H9 (cell line): ENCODE measurements at regions not wholly inside any gene's neighbourhood (a gene's known extent, or its start where the extent isn't known, plus 50 kb on each side); places are given as distances from the start of the nearest gene placed in this dataset.

Experiments
- DNase-seq: peaks from one replicate; pipeline ENCODE4 v3.0.0-alpha.2; 2017
- H2AFZ ChIP-seq: one replicate; pipeline ENCODE4 v1.6.1; 2013; ENCODE audit warnings: mild to moderate bottlenecking, low read length, control low read depth, moderate library complexity
- H2AK5ac ChIP-seq: 2 replicates; pipeline ENCODE4 v1.6.1; 2013; ENCODE audit warnings: low read length, control low read depth, mixed read lengths; ENCODE audit not compliant: insufficient read length
- H2BK120ac ChIP-seq: one replicate; pipeline ENCODE4 v1.6.1; 2013; ENCODE audit warnings: low read depth, mild to moderate bottlenecking, low read length, control low read depth, inconsistent platforms; ENCODE audit not compliant: poor library complexity, severe bottlenecking
- H2BK12ac ChIP-seq: 2 replicates; pipeline ENCODE4 v1.6.1; 2013; ENCODE audit warnings: low read length, control low read depth, mixed read lengths, low read depth; ENCODE audit not compliant: insufficient read length
- H2BK15ac ChIP-seq: 2 replicates; pipeline ENCODE4 v1.6.1; 2013; ENCODE audit warnings: low read depth, low read length, control low read depth
- H2BK20ac ChIP-seq: one replicate; pipeline ENCODE4 v1.6.1; 2013; ENCODE audit warnings: low read depth, mild to moderate bottlenecking, low read length, control low read depth, inconsistent platforms; ENCODE audit not compliant: poor library complexity, severe bottlenecking
- H2BK5ac ChIP-seq: 2 replicates; pipeline ENCODE4 v1.6.1; 2013; ENCODE audit warnings: low read length, control low read depth, mixed read lengths; ENCODE audit not compliant: insufficient read length
- H3K14ac ChIP-seq: 2 replicates; pipeline ENCODE4 v1.6.1; 2013; ENCODE audit warnings: low read length, control low read depth; ENCODE audit not compliant: insufficient read depth
- H3K18ac ChIP-seq: 2 replicates; pipeline ENCODE4 v1.6.1; 2013; ENCODE audit warnings: low read depth, mild to moderate bottlenecking, mixed read lengths, low read length, control low read depth; ENCODE audit not compliant: insufficient read length
- H3K23ac ChIP-seq: 2 replicates; pipeline ENCODE4 v1.6.1; 2013; ENCODE audit warnings: low read length, control low read depth, mixed read lengths, low read depth; ENCODE audit not compliant: insufficient read length
- H3K23me2 ChIP-seq: 2 replicates; pipeline ENCODE4 v1.6.1; 2013; ENCODE audit warnings: low read depth, mild to moderate bottlenecking, mixed read lengths, low read length, control low read depth; ENCODE audit not compliant: insufficient read length, poor library complexity, severe bottlenecking
- H3K27ac ChIP-seq: 2 replicates; pipeline ENCODE4 v1.5.1; 2013; ENCODE audit warnings: low read length, control low read depth, mixed read lengths, low read depth; ENCODE audit not compliant: insufficient read length
- H3K27me3 ChIP-seq: 2 replicates; pipeline ENCODE4 v1.6.1; 2013; ENCODE audit warnings: low read length, control low read depth, inconsistent platforms; ENCODE audit not compliant: insufficient read depth
- H3K4ac ChIP-seq: 2 replicates; pipeline ENCODE4 v1.6.1; 2013; ENCODE audit warnings: low read depth, mild to moderate bottlenecking, control low read depth, inconsistent platforms, low read length, moderate library complexity
- H3K4me1 ChIP-seq: 2 replicates; pipeline ENCODE4 v1.6.1; 2013; ENCODE audit warnings: low read length, control low read depth, inconsistent platforms; ENCODE audit not compliant: insufficient read depth
- H3K4me2 ChIP-seq: 2 replicates; pipeline ENCODE4 v1.6.1; 2013; ENCODE audit warnings: low read length, control low read depth, mixed read lengths; ENCODE audit not compliant: insufficient read length, insufficient read depth
- H3K56ac ChIP-seq: 2 replicates; pipeline ENCODE4 v1.6.1; 2013; ENCODE audit warnings: low read depth, mild to moderate bottlenecking, mixed read lengths, low read length, control low read depth; ENCODE audit not compliant: insufficient read length
- H3K79me1 ChIP-seq: 2 replicates; pipeline ENCODE4 v1.6.1; 2013; ENCODE audit warnings: low read depth, mild to moderate bottlenecking, moderate library complexity, low read length, control low read depth, inconsistent platforms; ENCODE audit not compliant: insufficient read depth, poor library complexity, severe bottlenecking
- H3K79me2 ChIP-seq: 2 replicates; pipeline ENCODE4 v1.6.1; 2013; ENCODE audit warnings: low read length, control low read depth, inconsistent platforms; ENCODE audit not compliant: insufficient read depth
- H3K9ac ChIP-seq: 2 replicates; pipeline ENCODE4 v1.6.1; 2013; ENCODE audit warnings: low read length, control low read depth, mixed read lengths; ENCODE audit not compliant: insufficient read length; ENCODE audit errors: extremely low read depth
- H3K9me3 ChIP-seq: one replicate; pipeline ENCODE4 v1.6.1; 2013; ENCODE audit warnings: low read depth, low read length, inconsistent platforms; ENCODE audit not compliant: control insufficient read depth
- H3T11ph ChIP-seq: one replicate; pipeline ENCODE4 v1.6.1; 2013; ENCODE audit warnings: mild to moderate bottlenecking, low read length, control low read depth, inconsistent platforms
- H4K20me1 ChIP-seq: one replicate; pipeline ENCODE4 v1.6.1; 2013; ENCODE audit not compliant: control insufficient read depth, insufficient read length, insufficient read depth
- H4K5ac ChIP-seq: 2 replicates; pipeline ENCODE4 v1.6.1; 2013; ENCODE audit warnings: low read depth, mild to moderate bottlenecking, mixed read lengths, low read length, control low read depth; ENCODE audit not compliant: insufficient read length
- H4K8ac ChIP-seq: replicated peaks from 2 replicates; pipeline ENCODE4 v1.6.1; 2013; ENCODE audit warnings: low read length, control low read depth, mixed read lengths, low read depth; ENCODE audit not compliant: insufficient read length
- H4K91ac ChIP-seq: 2 replicates; pipeline ENCODE4 v1.6.1; 2013; ENCODE audit warnings: low read depth, mild to moderate bottlenecking, moderate library complexity, mixed read lengths, low read length, control low read depth; ENCODE audit not compliant: insufficient read length
- H3K27ac Mint-ChIP-seq, 3 experiments: 2 replicates in 2 of 3; 3 replicates in 1 of 3; pipeline ENCODE4 v1.8.0; 2020 to 2021; ENCODE audit warnings: mixed read lengths in 3 of 3, mild to moderate bottlenecking in 1 of 3, moderate library complexity in 1 of 3
- H3K27me3 Mint-ChIP-seq: 2 replicates; pipeline ENCODE4 v1.8.0; 2021; ENCODE audit warnings: low read depth, mild to moderate bottlenecking, moderate library complexity, mixed read lengths
- H3K36me3 Mint-ChIP-seq, 3 experiments: 2 replicates in 2 of 3; 3 replicates in 1 of 3; pipeline ENCODE4 v1.8.0; 2020 to 2021; ENCODE audit warnings: low read depth in 3 of 3, mixed read lengths in 3 of 3; ENCODE audit not compliant: insufficient read depth in 1 of 3
- H3K4me1 Mint-ChIP-seq, 2 experiments: 2 replicates each; pipeline ENCODE4 v1.8.0; 2020; ENCODE audit warnings: mixed read lengths in 2 of 2
- H3K4me3 Mint-ChIP-seq, 2 experiments: 2 replicates in 1 of 2; 3 replicates in 1 of 2; pipeline ENCODE4 v1.8.0; 2020 to 2021; ENCODE audit warnings: mild to moderate bottlenecking in 2 of 2, mixed read lengths in 2 of 2, moderate library complexity in 1 of 2
- H3K9me3 Mint-ChIP-seq, 2 experiments: 2 replicates in 1 of 2; 3 replicates in 1 of 2; pipeline ENCODE4 v1.8.0; 2020; ENCODE audit warnings: mild to moderate bottlenecking in 2 of 2, mixed read lengths in 2 of 2, moderate library complexity in 1 of 2
- WGBS: extraction: QIAGEN DNeasy Blood & Tissue Kit; methylation state at CpG from one replicate; pipeline ENCODE4 v1.1.7; 2013; ENCODE audit warnings: missing lambda C conversion rate, low lambda C conversion rate, mixed read lengths; ENCODE audit not compliant: insufficient read length; ENCODE audit errors: extremely low coverage; 5-methylcytosine and 5-hydroxymethylcytosine counted together
- TF ChIP-seq, protein P1 (sequence below): fragments of 200-600 bp; sonication (generic); conservative IDR thresholded peaks from 3 replicates; pipeline ENCODE4 v1.8.0; 2021; ENCODE audit warnings: antibody characterized with exemption, mild to moderate bottlenecking

GRCh38 chr17:54009502-54009901 lies 186.8 kb downstream of the KIF2B start:
- Histone ChIP-seq H4K5ac (no peak overlapping the region), H3T11ph (no peak overlapping the region), H2BK12ac (no peak overlapping the region), H3K4me2 (no peak overlapping the region), H2AK5ac (no peak overlapping the region), H3K27me3 (no peaks in the 10 kb centered on the region), H3K79me1 (no peaks in the 10 kb centered on the region), H3K4me1 (no peaks in the 10 kb centered on the region), H2BK5ac (no peak overlapping the region), H2AFZ (no peak overlapping the region), H3K9me3 (no peaks in the 10 kb centered on the region), H3K23me2 (no peaks in the 10 kb centered on the region), H4K91ac (no peak overlapping the region), H3K79me2 (no peaks in the 10 kb centered on the region), H3K56ac (no peak overlapping the region), H3K18ac (no peak overlapping the region), H2BK15ac (no peak overlapping the region), H3K9ac (no peak overlapping the region), H4K8ac (no peak overlapping the region), H2BK20ac (no peak overlapping the region), H3K14ac (no peak overlapping the region), H2BK120ac (no peak overlapping the region), H4K20me1 (no peaks in the 10 kb centered on the region), H3K4ac (no peak overlapping the region), H3K27ac (no peak overlapping the region), H3K23ac (no peak overlapping the region)
- TF ChIP-seq, protein P1, sequence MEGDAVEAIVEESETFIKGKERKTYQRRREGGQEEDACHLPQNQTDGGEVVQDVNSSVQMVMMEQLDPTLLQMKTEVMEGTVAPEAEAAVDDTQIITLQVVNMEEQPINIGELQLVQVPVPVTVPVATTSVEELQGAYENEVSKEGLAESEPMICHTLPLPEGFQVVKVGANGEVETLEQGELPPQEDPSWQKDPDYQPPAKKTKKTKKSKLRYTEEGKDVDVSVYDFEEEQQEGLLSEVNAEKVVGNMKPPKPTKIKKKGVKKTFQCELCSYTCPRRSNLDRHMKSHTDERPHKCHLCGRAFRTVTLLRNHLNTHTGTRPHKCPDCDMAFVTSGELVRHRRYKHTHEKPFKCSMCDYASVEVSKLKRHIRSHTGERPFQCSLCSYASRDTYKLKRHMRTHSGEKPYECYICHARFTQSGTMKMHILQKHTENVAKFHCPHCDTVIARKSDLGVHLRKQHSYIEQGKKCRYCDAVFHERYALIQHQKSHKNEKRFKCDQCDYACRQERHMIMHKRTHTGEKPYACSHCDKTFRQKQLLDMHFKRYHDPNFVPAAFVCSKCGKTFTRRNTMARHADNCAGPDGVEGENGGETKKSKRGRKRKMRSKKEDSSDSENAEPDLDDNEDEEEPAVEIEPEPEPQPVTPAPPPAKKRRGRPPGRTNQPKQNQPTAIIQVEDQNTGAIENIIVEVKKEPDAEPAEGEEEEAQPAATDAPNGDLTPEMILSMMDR = no peak
- Mint-ChIP-seq H3K27me3 (no peaks in the 10 kb centered on the region), H3K4me1 (peaks cover 5 to 7% of the 10 kb centered on the region in 2 experiments; a peak in 2 of 4 replicates), H3K9me3 (peaks cover 0 to 3% of the 10 kb centered on the region in 2 experiments; a peak in 2 of 5 replicates), H3K27ac (no peak overlapping the region), H3K36me3 (no peaks in the 10 kb centered on the region; a peak in 2 of 7 replicates), H3K4me3 (no peak overlapping the region)
- no CpG with 5 or more reads among the region's 4 CpGs for WGBS
- no peak for DNase-seq
